Thoracic aorta (tissue), 2 donors: ENCODE measurements at regions not wholly inside any gene's neighbourhood (a gene's known extent, or its start where the extent isn't known, plus 50 kb on each side); places are given as distances from the start of the nearest gene placed in this dataset.

ENCODE experiments used
- ATAC-seq: fragments of 150-250 bp; one replicate; pipeline ENCODE4 v1.8.0; 2017; ENCODE audit warnings: low read depth; ENCODE audit not compliant: insufficient number of reproducible peaks, low FRiP score
- DNase-seq: peaks from one replicate; pipeline ENCODE4 v3.0.0-alpha.2; 2020; ENCODE audit warnings: low spot score
- H3K27ac ChIP-seq, 2 donors: fragments of 200-600 bp; sonication (generic); 1 replicate in 1 of 2; 2 replicates in 1 of 2; pipeline ENCODE4 v1.5.1; 2016; ENCODE audit warnings: mild to moderate bottlenecking in 2 of 2, moderate library complexity in 2 of 2
- H3K27me3 ChIP-seq: fragments of 200-600 bp; sonication (generic); replicated peaks from 2 replicates; pipeline ENCODE4 v1.6.0; 2016; ENCODE audit warnings: mild to moderate bottlenecking; ENCODE audit not compliant: insufficient read depth
- H3K36me3 ChIP-seq: fragments of 200-600 bp; sonication (generic); one replicate; pipeline ENCODE4 v1.5.1; 2016
- H3K4me1 ChIP-seq, 2 donors: fragments of 200-600 bp; sonication (generic); 1 replicate in 1 of 2; 2 replicates in 1 of 2; pipeline versions ENCODE4 v1.5.1 to v1.6.0; 2016; ENCODE audit warnings: low read depth in 2 of 2, mild to moderate bottlenecking in 1 of 2; ENCODE audit not compliant: control insufficient read depth in 1 of 2
- H3K4me3 ChIP-seq: fragments of 200-600 bp; sonication (generic); 2 replicates; pipeline ENCODE4 v1.5.1; 2016; ENCODE audit warnings: mild to moderate bottlenecking
- H3K9me3 ChIP-seq: fragments of 200-600 bp; sonication (generic); 2 replicates; pipeline ENCODE4 v1.5.1; 2016
- CTCF ChIP-seq: fragments of 200-600 bp; sonication (generic); IDR thresholded peaks from one replicate; pipeline ENCODE4 v1.5.1; 2019; ENCODE audit warnings: antibody characterized with exemption

- no peak overlapping the region for H3K27ac ChIP-seq
- ATAC-seq = no peak
Measured at GRCh38 chr9:25845867-25846266, 167.6 kb upstream of the TUSC1 start.

GRCh38 chr9:25830381-25830780, 152.1 kb upstream of the TUSC1 start:
- H3K9me3 ChIP-seq = peaks cover 2% of the 10 kb centered on the region
- TF ChIP-seq CTCF = no peak
- no peaks in the 10 kb centered on the region for H3K27me3 ChIP-seq
- DNase-seq = no peak
- ATAC-seq = no peak
- H3K4me1 ChIP-seq = no peaks in the 10 kb centered on the region
- H3K36me3 ChIP-seq = no peaks in the 10 kb centered on the region
- H3K4me3 ChIP-seq = no peak overlapping the region
- no peak overlapping the region for H3K27ac ChIP-seq

More at GRCh38 chr9:25845867-25846266, 167.6 kb upstream of the TUSC1 start:
- no peak for DNase-seq
- Histone ChIP-seq H3K36me3 (no peaks in the 10 kb centered on the region), H3K27me3 (no peaks in the 10 kb centered on the region), H3K4me1 (no peaks in the 10 kb centered on the region), H3K9me3 (no peaks in the 10 kb centered on the region), H3K4me3 (no peak overlapping the region)
- TF ChIP-seq CTCF = no peak

GRCh38 chr9:25827626-25828025, 149.4 kb upstream of the TUSC1 start:
- ATAC-seq (no peak), DNase-seq (no peak)
- TF ChIP-seq CTCF = no peak

GRCh38 chr9:25816439-25816838, 138.2 kb upstream of the TUSC1 start:
- Histone ChIP-seq H3K27me3 (no peaks in the 10 kb centered on the region), H3K4me1 (no peaks in the 10 kb centered on the region), H3K4me3 (no peak overlapping the region), H3K27ac (no peak overlapping the region), H3K36me3 (no peaks in the 10 kb centered on the region), H3K9me3 (no peaks in the 10 kb centered on the region)
- TF ChIP-seq CTCF = no peak
- DNase-seq = no peak
- no peak for ATAC-seq

More at GRCh38 chr9:25827626-25828025, 149.4 kb upstream of the TUSC1 start:
- Histone ChIP-seq H3K4me3 (no peak overlapping the region), H3K4me1 (no peaks in the 10 kb centered on the region), H3K36me3 (no peaks in the 10 kb centered on the region), H3K27me3 (no peaks in the 10 kb centered on the region), H3K9me3 (peaks cover 2% of the 10 kb centered on the region), H3K27ac (no peak overlapping the region)

DNA sequence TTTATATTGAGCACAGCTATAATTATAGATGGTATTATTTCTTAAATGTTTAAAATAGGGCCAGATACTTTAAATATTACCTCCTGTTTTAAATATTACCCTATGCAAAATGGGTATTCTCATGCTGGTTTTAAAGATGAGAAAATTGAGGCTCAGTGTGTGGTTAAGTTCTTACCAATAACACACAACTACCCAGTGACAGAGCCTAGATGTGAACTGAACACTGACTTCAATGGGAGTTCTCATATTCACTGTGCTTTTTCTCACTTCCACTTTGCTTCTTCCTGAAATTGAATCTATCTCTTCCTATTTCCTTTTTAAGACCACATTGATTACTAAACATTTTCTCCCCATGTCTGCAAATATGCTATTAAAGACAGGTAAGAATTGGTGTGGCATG, 135.8 kb upstream of the TUSC1 start:
- Histone ChIP-seq H3K27ac (no peak overlapping the region), H3K36me3 (no peaks in the 10 kb centered on the region), H3K27me3 (no peaks in the 10 kb centered on the region), H3K4me3 (no peak overlapping the region), H3K4me1 (no peaks in the 10 kb centered on the region), H3K9me3 (no peaks in the 10 kb centered on the region)
- ATAC-seq (no peak), DNase-seq (no peak)
- no peak for TF ChIP-seq CTCF
